ENCODE measurements at regions not wholly inside any gene's neighbourhood (a gene's known extent, or its start where the extent isn't known, plus 50 kb on each side); places are given as distances from the start of the nearest gene placed in this dataset.

DNA sequence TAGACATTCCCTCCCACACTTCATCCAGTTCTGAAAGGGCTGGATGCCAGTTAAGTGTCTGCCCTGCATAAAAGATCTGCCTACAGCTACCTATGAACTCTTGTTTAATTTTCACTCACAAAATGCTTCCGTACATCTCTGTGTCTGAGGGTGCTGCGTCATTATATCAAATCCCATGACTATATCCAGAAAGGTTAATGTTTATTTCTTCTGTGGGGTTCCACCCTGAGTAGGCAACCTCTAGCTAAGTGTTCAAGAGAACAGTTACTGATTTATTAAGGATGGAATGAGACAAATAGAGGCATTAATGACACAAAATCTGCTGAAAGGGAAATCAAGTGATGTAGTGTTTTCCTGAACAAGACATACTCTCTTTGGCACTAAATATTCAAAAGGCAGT, 220.2 kb downstream of the MTHFS start:
- TF ChIP-seq, protein P1, sequence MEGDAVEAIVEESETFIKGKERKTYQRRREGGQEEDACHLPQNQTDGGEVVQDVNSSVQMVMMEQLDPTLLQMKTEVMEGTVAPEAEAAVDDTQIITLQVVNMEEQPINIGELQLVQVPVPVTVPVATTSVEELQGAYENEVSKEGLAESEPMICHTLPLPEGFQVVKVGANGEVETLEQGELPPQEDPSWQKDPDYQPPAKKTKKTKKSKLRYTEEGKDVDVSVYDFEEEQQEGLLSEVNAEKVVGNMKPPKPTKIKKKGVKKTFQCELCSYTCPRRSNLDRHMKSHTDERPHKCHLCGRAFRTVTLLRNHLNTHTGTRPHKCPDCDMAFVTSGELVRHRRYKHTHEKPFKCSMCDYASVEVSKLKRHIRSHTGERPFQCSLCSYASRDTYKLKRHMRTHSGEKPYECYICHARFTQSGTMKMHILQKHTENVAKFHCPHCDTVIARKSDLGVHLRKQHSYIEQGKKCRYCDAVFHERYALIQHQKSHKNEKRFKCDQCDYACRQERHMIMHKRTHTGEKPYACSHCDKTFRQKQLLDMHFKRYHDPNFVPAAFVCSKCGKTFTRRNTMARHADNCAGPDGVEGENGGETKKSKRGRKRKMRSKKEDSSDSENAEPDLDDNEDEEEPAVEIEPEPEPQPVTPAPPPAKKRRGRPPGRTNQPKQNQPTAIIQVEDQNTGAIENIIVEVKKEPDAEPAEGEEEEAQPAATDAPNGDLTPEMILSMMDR (IDR thresholded peaks at IDR 0.05): no peak
- H3K27me3 Mint-ChIP-seq (ENCODE audit: low read depth, poor library complexity): peaks cover 3% of the 10 kb centered on the region
- H3K4me1 Mint-ChIP-seq: peaks cover 11% of the 10 kb centered on the region
- H3K9me3 Mint-ChIP-seq: no peaks in the 10 kb centered on the region
- no peaks in the 10 kb centered on the region for H3K36me3 Mint-ChIP-seq (ENCODE audit: low read depth)
- DNase-seq: no peak
- no peak overlapping the region for H3K27ac Mint-ChIP-seq
- H3K4me3 Mint-ChIP-seq: no peak overlapping the region

DNA sequence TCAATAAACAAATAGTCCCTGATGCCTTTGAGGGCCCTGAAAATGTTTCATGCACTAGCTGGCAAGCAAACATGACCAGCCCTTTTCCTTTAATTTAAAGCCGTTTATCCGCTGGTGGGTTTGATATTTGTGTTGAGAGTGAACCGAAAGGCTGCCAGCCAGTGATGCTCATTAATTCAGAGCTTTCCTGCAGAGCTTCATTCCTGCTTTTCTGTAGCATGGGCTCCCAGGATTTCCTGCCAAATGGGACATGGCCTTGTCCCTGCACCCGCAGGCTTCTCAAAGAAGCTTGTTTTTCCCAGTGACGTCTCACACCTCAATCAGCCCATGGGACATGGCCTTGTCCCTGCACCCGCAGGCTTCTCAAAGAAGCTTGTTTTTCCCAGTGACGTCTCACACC, 219.6 kb downstream of the MTHFS start:
- Mint-ChIP-seq H3K4me1 (peaks cover 11% of the 10 kb centered on the region), H3K9me3 (no peaks in the 10 kb centered on the region)
- no peak for DNase-seq

DNA sequence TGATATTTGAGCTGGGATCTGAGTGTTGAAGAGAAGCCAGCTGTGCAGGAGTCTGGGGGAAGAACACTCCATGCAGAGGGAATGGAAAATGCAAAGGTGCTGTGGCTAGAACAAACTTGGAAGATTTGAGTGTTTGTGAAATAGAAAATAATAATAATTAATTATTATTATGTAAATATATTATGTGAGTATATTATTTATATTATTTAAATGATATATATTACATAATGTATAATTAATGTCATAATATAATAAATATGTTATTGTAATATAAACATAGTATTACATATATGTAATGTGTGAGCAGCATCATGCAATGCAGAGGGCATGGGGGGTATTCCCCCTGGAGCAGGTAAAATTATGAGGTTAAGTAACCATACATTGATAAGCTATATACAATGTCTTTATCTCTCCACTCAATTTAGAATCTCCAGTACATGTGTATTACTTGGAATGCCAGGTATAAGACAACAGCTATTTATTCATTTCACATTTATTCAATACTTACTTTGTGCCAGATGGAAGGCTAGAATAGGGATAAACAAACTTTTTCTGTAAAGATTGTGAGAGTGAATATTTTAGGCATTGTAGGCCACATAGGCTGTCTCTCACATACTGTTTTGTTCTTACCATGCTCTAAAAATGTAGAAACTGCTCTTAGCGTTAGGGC, 218.6 kb downstream of the MTHFS start:
- Mint-ChIP-seq H3K4me1 (peaks cover 11% of the 10 kb centered on the region), H3K27me3 (ENCODE audit: low read depth, poor library complexity) (peaks cover 3% of the 10 kb centered on the region), H3K4me3 (no peak overlapping the region), H3K36me3 (ENCODE audit: low read depth) (no peaks in the 10 kb centered on the region), H3K9me3 (no peaks in the 10 kb centered on the region), H3K27ac (no peak overlapping the region)
- DNase-seq: no peak
- TF ChIP-seq, protein P1 (IDR thresholded peaks at IDR 0.05): no peak

More for the DNA sequence above, 219.6 kb downstream of the MTHFS start:
- Mint-ChIP-seq H3K4me3 (no peak overlapping the region), H3K27me3 (ENCODE audit: low read depth, poor library complexity) (peaks cover 3% of the 10 kb centered on the region), H3K36me3 (ENCODE audit: low read depth) (no peaks in the 10 kb centered on the region), H3K27ac (no peak overlapping the region)
- TF ChIP-seq, protein P1 (IDR thresholded peaks at IDR 0.05): no peak

DNA sequence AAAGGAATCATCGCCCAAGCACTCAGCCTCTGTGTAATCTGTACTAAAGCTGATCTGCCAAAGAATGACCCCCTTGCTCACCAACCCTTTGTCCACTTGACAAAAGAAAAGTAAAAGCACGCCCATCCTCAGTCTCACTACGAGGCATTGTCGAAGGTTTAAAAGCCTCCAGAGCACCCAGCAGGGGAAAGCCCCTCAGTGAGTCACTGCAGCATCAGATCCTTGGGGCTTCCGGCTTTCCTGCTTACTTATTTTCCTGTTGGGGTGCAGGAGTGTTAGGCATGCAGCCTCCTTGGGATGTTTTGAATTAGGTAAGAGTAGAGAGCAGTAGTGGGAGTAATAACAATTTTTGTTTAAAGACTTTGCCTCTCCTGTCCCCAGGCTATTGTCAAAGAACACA, 216.1 kb downstream of the MTHFS start:
- TF ChIP-seq, protein P1 (IDR thresholded peaks at IDR 0.05): no peak
- no peak for DNase-seq
- Mint-ChIP-seq H3K27ac (no peak overlapping the region), H3K4me1 (peaks cover 11% of the 10 kb centered on the region), H3K27me3 (ENCODE audit: low read depth, poor library complexity) (peaks cover 3% of the 10 kb centered on the region), H3K36me3 (ENCODE audit: low read depth) (no peaks in the 10 kb centered on the region), H3K9me3 (no peaks in the 10 kb centered on the region), H3K4me3 (no peak overlapping the region)

DNA sequence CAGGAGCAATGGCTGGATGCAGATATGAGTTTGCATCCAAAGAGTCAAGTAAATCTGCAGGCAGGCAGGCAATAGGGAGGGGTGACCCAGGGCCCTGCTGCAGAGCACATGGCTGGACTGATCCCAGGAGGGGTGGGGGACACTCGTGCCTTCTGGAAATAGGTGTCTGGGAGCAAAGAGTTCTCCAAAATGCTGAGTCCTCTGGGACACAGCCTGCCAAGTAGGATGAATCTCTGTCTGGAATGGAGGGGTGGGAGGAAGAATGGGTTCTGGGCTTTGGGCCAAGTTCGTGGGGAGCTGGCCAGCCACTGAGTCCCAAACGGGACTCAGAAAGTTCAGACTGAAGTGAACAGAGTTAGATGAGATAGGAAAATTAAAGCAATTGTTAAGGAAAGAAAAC, 214.5 kb downstream of the MTHFS start:
- no peak for DNase-seq
- Mint-ChIP-seq H3K27me3 (ENCODE audit: low read depth, poor library complexity) (peaks cover 3% of the 10 kb centered on the region), H3K27ac (no peak overlapping the region), H3K4me3 (no peak overlapping the region), H3K9me3 (no peaks in the 10 kb centered on the region), H3K4me1 (peaks cover 11% of the 10 kb centered on the region), H3K36me3 (ENCODE audit: low read depth) (no peaks in the 10 kb centered on the region)
- TF ChIP-seq, protein P1 (IDR thresholded peaks at IDR 0.05): no peak

DNA sequence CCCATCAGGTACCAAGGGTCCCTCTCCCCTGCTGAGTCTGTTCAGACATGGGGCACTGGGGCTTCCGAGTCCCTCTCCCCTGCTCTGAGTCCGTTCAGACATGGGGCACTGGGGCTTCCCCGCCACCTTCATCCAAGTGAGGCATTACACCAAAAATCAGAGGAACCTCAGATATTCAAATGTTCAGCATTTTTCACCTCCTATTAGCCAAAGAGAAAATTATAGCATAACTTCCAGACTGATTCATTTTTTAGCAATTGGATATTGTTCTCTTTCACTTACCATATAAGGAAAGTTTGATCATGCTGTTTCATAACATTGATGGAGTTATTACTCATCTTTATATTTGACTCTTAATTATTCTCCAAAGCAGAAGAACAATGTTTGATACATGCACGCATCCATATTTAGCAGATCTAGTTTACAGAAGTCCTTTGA, 213.9 kb downstream of the MTHFS start:
- peaks cover 7% of the 10 kb centered on the region for H3K4me1 Mint-ChIP-seq
- no peak overlapping the region for H3K4me3 Mint-ChIP-seq
- no peak overlapping the region for H3K27ac Mint-ChIP-seq
- H3K9me3 Mint-ChIP-seq: no peaks in the 10 kb centered on the region
- DNase-seq: no peak
- H3K27me3 Mint-ChIP-seq (ENCODE audit: low read depth, poor library complexity): peaks cover 3% of the 10 kb centered on the region
- no peaks in the 10 kb centered on the region for H3K36me3 Mint-ChIP-seq (ENCODE audit: low read depth)
- TF ChIP-seq, protein P1 (IDR thresholded peaks at IDR 0.05): no peak

All from nephron progenitor cell (in vitro differentiated cells).